Ishikawa (cell line): ENCODE measurements at regions not wholly inside any gene's neighbourhood (a gene's known extent, or its start where the extent isn't known, plus 50 kb on each side); places are given as distances from the start of the nearest gene placed in this dataset.

ENCODE experiments used
- CEBPB ChIP-seq: IDR thresholded peaks from 2 replicates; pipeline ENCODE4 v1.6.1; 2012
- CREB1 ChIP-seq: IDR thresholded peaks from 2 replicates; pipeline ENCODE4 v1.6.1; 2012; ENCODE audit warnings: low read depth
- EGR1 ChIP-seq: IDR thresholded peaks from 2 replicates; pipeline ENCODE4 v1.6.1; 2012
- EP300 ChIP-seq: IDR thresholded peaks from 2 replicates; pipeline ENCODE4 v1.6.1; 2012; ENCODE audit warnings: borderline replicate concordance
- FOXM1 ChIP-seq: IDR thresholded peaks from 2 replicates; pipeline ENCODE4 v1.6.1; 2012; ENCODE audit warnings: low read depth, borderline replicate concordance
- NFIC ChIP-seq: IDR thresholded peaks from 2 replicates; pipeline ENCODE4 v1.6.1; 2012
- RAD21 ChIP-seq: IDR thresholded peaks from 2 replicates; pipeline ENCODE4 v1.6.1; 2012; ENCODE audit warnings: low read depth
- TAF1 ChIP-seq: IDR thresholded peaks from 2 replicates; pipeline ENCODE4 v1.6.1; 2012; ENCODE audit warnings: low read depth, mild to moderate bottlenecking
- TCF12 ChIP-seq: IDR thresholded peaks from 2 replicates; pipeline ENCODE4 v1.6.1; 2012; ENCODE audit warnings: low read depth
- TEAD4 ChIP-seq: IDR thresholded peaks from 2 replicates; pipeline ENCODE4 v1.6.1; 2012
- YY1 ChIP-seq: IDR thresholded peaks from 2 replicates; pipeline ENCODE4 v1.6.1; 2012; ENCODE audit warnings: low read depth
- ZBTB7A ChIP-seq: IDR thresholded peaks from 2 replicates; pipeline ENCODE4 v1.6.1; 2012; ENCODE audit warnings: low read depth
- TF ChIP-seq, protein P1 (sequence below): IDR thresholded peaks from 2 replicates; pipeline ENCODE4 v1.6.1; 2012
- TF ChIP-seq, protein P2 (sequence below): IDR thresholded peaks from 2 replicates; pipeline ENCODE4 v1.6.1; 2012
- TF ChIP-seq, protein P3 (sequence below): IDR thresholded peaks from 2 replicates; pipeline ENCODE4 v1.6.1; 2012; ENCODE audit warnings: low read depth, mild to moderate bottlenecking

DNA sequence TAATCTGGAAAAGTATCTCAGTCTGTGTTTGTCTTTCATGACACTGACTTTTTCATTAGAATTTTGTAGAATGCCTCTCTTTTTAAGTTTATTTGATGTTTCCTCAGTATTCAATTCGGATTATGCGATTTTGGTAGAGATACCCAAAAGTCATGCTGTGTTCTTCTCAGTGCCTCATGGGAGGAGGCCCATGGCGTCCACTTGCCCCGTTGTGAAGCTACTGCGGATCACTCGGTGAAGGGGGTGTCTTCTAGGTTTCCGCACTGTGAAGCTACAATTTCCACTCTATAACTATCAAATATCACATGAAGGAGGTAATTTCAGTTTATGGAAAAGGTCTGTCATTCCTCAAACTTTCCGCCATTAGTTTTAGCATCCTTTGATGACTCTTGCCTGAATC is 794.0 kb downstream of the TBC1D22A start:
- TF ChIP-seq TEAD4 (no peak), EP300 (no peak), CEBPB (no peak), CREB1 (no peak), NFIC (no peak)

DNA sequence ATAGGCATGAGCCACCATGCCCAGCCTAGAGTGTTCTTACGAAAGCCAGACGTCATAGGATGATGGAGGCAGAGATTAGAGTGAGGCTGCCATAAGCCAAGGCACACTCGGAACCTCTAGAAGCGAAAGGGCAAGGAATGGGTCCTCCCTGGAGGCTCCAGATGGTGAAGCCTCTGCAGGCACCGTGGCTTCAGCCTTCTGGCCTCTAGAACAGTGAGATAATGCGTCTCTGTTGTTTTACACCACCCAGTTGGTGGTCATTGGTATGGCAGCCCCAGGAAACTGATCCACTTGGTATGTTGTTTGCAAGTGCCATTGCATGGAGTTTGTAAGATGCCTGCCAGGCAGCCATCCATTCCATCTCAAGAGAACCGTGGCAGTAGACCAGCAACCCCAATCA is 791.0 kb downstream of the TBC1D22A start:
- TF ChIP-seq, protein P1, sequence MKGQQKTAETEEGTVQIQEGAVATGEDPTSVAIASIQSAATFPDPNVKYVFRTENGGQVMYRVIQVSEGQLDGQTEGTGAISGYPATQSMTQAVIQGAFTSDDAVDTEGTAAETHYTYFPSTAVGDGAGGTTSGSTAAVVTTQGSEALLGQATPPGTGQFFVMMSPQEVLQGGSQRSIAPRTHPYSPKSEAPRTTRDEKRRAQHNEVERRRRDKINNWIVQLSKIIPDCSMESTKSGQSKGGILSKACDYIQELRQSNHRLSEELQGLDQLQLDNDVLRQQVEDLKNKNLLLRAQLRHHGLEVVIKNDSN = no peak
- TF ChIP-seq FOXM1 = no peak
- no peak for TF ChIP-seq NFIC
- TF ChIP-seq ZBTB7A = no peak
- no peak for TF ChIP-seq TEAD4
- TF ChIP-seq, protein P2, sequence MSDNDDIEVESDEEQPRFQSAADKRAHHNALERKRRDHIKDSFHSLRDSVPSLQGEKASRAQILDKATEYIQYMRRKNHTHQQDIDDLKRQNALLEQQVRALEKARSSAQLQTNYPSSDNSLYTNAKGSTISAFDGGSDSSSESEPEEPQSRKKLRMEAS = no peak
- no peak for TF ChIP-seq TAF1
- TF ChIP-seq EP300 = no peak
- no peak for TF ChIP-seq YY1
- no peak for TF ChIP-seq CREB1
- TF ChIP-seq, protein P3, sequence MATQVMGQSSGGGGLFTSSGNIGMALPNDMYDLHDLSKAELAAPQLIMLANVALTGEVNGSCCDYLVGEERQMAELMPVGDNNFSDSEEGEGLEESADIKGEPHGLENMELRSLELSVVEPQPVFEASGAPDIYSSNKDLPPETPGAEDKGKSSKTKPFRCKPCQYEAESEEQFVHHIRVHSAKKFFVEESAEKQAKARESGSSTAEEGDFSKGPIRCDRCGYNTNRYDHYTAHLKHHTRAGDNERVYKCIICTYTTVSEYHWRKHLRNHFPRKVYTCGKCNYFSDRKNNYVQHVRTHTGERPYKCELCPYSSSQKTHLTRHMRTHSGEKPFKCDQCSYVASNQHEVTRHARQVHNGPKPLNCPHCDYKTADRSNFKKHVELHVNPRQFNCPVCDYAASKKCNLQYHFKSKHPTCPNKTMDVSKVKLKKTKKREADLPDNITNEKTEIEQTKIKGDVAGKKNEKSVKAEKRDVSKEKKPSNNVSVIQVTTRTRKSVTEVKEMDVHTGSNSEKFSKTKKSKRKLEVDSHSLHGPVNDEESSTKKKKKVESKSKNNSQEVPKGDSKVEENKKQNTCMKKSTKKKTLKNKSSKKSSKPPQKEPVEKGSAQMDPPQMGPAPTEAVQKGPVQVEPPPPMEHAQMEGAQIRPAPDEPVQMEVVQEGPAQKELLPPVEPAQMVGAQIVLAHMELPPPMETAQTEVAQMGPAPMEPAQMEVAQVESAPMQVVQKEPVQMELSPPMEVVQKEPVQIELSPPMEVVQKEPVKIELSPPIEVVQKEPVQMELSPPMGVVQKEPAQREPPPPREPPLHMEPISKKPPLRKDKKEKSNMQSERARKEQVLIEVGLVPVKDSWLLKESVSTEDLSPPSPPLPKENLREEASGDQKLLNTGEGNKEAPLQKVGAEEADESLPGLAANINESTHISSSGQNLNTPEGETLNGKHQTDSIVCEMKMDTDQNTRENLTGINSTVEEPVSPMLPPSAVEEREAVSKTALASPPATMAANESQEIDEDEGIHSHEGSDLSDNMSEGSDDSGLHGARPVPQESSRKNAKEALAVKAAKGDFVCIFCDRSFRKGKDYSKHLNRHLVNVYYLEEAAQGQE = no peak
- no peak for TF ChIP-seq CEBPB
- no peak for TF ChIP-seq EGR1
- TF ChIP-seq RAD21 = no peak
- TF ChIP-seq TCF12 = no peak

DNA sequence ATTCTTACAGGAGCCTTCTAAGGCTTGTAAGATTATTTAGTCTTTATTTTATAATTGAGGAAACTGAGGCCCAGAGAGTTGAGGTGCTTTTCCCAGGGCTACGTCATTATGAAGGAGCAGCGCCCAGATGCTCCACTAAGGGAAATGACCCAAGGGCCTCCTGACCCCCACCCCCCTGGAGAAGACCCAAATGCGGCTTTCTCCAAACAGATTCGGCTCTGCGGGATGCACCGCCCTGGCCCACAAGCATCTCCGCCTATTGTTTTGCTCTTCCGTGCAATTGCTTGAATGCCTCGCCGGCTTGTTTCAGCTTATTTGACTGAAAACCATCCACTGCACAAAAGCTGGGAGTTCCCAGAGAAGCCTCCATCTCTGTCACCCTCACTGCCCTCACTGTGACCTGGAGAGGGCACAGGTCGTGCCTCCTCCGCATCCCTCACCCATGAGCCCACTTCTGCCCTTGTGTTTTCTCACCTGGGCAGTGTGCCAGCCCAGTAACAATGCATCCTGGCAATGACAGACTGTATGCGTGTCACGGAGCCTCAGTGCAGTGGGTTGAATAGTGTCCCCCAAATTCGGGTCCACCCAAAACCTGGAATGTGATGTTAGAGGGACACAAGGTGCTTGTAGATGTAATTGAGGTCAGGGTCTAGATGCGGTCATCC is 790.2 kb downstream of the TBC1D22A start:
- no peak for TF ChIP-seq CREB1
- no peak for TF ChIP-seq TAF1
- no peak for TF ChIP-seq YY1
- TF ChIP-seq, protein P1 = no peak
- TF ChIP-seq, protein P3 = no peak
- TF ChIP-seq TEAD4 = no peak
- no peak for TF ChIP-seq NFIC
- TF ChIP-seq, protein P2 = no peak

DNA sequence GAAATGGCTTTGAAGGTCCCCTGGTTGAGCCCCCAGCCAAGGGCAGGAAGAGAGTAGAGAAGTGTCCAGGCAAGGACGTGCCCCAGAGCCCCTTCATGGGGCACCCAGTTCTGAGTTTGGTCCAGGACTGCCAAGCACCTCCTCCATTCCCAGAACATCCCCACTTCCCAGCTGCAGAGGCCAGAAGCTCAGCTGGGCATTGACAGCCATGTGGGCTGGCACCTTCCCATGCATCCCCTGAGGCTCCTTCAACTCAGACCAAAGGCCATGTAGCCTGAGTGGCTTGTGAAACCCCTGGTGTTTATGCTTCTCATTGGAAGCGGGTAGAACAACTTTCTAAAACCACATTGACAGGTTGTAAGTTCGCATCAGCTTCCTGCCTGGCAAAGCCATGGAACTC is 789.6 kb downstream of the TBC1D22A start:
- TF ChIP-seq, protein P1 = no peak

DNA sequence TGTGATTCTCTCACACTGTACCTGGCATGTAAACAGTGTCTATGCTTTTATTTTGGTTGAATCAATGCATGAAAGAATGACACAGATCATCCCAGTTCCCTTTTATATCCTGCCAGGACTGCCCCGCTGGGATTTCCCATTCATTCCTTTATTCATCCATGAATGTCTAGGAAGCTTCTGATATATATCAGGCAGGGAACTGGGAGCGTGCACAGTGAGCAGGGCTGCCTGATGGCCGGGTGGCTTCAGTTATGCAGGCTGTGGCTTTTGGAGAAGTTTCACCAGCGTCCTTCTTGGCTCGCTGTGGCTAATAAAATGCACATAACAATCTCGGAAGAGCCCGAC is 789.0 kb downstream of the TBC1D22A start:
- no peak for TF ChIP-seq RAD21
- TF ChIP-seq NFIC = no peak
- TF ChIP-seq, protein P3 = no peak
- no peak for TF ChIP-seq YY1
- TF ChIP-seq TEAD4 = no peak
- no peak for TF ChIP-seq CREB1
- no peak for TF ChIP-seq TAF1
